Stomach (tissue), 8 donors: ENCODE measurements at regions not wholly inside any gene's neighbourhood (a gene's known extent, or its start where the extent isn't known, plus 50 kb on each side); places are given as distances from the start of the nearest gene placed in this dataset.

Source experiments
- DNase-seq, 2 donors: peaks; one replicate each; pipeline versions ENCODE4 v3.0.0 to v3.0.0-alpha.2; 2013 to 2019
- H3K27ac ChIP-seq, 5 donors: fragments of 200-600 bp in 4 of 5; sonication (generic) in 4 of 5; one replicate each; pipeline ENCODE4 v1.5.1; 2013 to 2019; ENCODE audit warnings: mild to moderate bottlenecking in 1 of 5, moderate library complexity in 1 of 5
- H3K27me3 ChIP-seq, 3 donors: fragments of 200-600 bp; sonication (generic); one replicate each; pipeline ENCODE4 v1.5.1; 2017 to 2019; ENCODE audit warnings: mixed run types in 1 of 3
- H3K36me3 ChIP-seq, 4 donors: fragments of 200-600 bp; sonication (generic); 1 replicate in 3 of 4; 2 replicates in 1 of 4; pipeline ENCODE4 v1.5.1; 2016 to 2019
- H3K4me1 ChIP-seq, 4 donors: fragments of 200-600 bp; sonication (generic); one replicate each; pipeline ENCODE4 v1.5.1; 2016 to 2019
- H3K4me3 ChIP-seq, 4 donors: fragments of 200-600 bp; sonication (generic) in 3 of 4; one replicate each; pipeline ENCODE4 v1.5.1; 2016 to 2019; ENCODE audit warnings: mild to moderate bottlenecking in 1 of 4
- H3K9me3 ChIP-seq, 4 donors: fragments of 200-600 bp; sonication (generic); one replicate each; pipeline ENCODE4 v1.5.1; 2016 to 2019
- EP300 ChIP-seq: sonication (generic); formaldehyde crosslinking; IDR thresholded peaks from one replicate; pipeline ENCODE4 v1.6.1; 2017; ENCODE audit warnings: antibody characterized with exemption
- POLR2A ChIP-seq, 4 donors: fragments of 450-650 bp; IDR thresholded peaks; one replicate each; pipeline ENCODE4 v1.6.1; 2016; ENCODE audit warnings: antibody characterized with exemption in 4 of 4, control low read depth in 2 of 4, mild to moderate bottlenecking in 1 of 4, moderate library complexity in 1 of 4
- POLR2AphosphoS5 ChIP-seq, 3 donors: sonication (generic); formaldehyde crosslinking; IDR thresholded peaks; one replicate each; pipeline ENCODE4 v1.6.1; 2016; ENCODE audit warnings: antibody characterized with exemption in 3 of 3
- WGBS, 5 donors: extraction: QIAGEN DNeasy Blood & Tissue Kit in 3 of 5; methylation state at CpG; one replicate each; pipeline versions ENCODE4 v1.1.5 to v1.1.7; 2013 to 2018; 5-methylcytosine and 5-hydroxymethylcytosine counted together
- intact Hi-C: fragments of 100-400 bp; cut with DNase I; formaldehyde crosslinking; loops from one replicate; pipeline ENCODE4 v1.15.1; 2023; ENCODE audit warnings: low total_unique reads
- TF ChIP-seq, protein P1 (sequence below), 7 experiments: fragments of 450-650 bp in 4 of 7; fragments of 200-600 bp in 3 of 7; sonication (generic) in 3 of 7; IDR thresholded peaks; one replicate each; pipeline ENCODE4 v1.5.1; 2016 to 2019; ENCODE audit warnings: antibody characterized with exemption in 7 of 7, control low read depth in 2 of 7, mild to moderate bottlenecking in 1 of 7
- donor health status: healthy with polysubstance abuse.
- donor health status: Bipolar disorder and iron deficiency.
- donor health status: healthy.

DNA sequence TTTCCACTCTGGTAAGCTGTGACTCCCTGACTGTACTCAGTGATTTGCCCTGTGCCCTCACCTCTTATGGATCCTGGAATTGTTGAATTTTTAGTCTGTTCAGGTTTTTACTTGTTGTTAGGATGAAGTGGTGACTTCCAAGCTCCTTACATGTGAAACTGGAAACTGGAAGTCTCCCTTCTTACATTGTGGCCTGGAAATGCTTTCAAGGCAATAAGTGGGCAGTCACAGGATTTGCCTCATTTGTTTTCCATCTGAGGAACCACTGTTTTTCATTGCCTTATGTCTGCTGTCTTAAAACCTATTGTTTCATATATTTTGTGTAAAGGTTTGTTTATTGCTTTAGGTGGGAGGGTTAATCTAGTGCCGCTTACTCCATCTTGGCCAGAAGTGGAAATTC lies 155.8 kb downstream of the CYB561 start:
- TF ChIP-seq POLR2A (IDR thresholded peaks at IDR 0.05) (no peak), POLR2AphosphoS5 (IDR thresholded peaks at IDR 0.05) (no peak), EP300 (no peak)
- TF ChIP-seq, protein P1, sequence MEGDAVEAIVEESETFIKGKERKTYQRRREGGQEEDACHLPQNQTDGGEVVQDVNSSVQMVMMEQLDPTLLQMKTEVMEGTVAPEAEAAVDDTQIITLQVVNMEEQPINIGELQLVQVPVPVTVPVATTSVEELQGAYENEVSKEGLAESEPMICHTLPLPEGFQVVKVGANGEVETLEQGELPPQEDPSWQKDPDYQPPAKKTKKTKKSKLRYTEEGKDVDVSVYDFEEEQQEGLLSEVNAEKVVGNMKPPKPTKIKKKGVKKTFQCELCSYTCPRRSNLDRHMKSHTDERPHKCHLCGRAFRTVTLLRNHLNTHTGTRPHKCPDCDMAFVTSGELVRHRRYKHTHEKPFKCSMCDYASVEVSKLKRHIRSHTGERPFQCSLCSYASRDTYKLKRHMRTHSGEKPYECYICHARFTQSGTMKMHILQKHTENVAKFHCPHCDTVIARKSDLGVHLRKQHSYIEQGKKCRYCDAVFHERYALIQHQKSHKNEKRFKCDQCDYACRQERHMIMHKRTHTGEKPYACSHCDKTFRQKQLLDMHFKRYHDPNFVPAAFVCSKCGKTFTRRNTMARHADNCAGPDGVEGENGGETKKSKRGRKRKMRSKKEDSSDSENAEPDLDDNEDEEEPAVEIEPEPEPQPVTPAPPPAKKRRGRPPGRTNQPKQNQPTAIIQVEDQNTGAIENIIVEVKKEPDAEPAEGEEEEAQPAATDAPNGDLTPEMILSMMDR (IDR thresholded peaks at IDR 0.05), result no peak

DNA sequence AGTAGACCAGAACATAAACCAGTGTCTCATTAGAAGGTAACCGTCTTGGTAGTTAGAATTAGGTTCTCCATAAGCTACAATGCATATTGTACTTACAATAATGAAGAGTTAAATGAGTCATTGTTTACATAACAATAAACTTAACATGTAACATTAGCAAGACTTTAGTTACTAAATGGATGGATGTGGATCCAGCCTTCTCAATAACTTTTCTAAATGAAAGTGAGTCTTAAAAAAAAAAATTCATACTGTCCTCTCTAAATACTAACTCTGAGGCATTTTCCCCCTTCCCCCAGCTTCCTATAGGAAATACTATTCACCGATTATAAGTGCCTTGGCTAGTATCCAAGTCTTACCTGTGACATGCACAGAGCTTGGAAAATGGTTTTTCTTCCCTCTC lies 155.3 kb downstream of the CYB561 start:
- intact Hi-C loops, result no loop called here
- no peaks in the 10 kb centered on the region for H3K27me3 ChIP-seq
- 63 to 77% (median 69%) methylated on average over 2 of the region's 2 CpGs for WGBS, 5 donors
- no peak for DNase-seq
- peaks cover 0 to 14% (median 10%) of the 10 kb centered on the region in 4 donors for H3K9me3 ChIP-seq
- peaks cover 0 to 5% (median 0%) of the 10 kb centered on the region in 4 donors for H3K36me3 ChIP-seq
- no peak overlapping the region for H3K27ac ChIP-seq
- TF ChIP-seq POLR2AphosphoS5 (IDR thresholded peaks at IDR 0.05) (no peak), POLR2A (IDR thresholded peaks at IDR 0.05) (no peak)
- TF ChIP-seq, protein P1 (IDR thresholded peaks at IDR 0.05), result no peak
- no peak overlapping the region for H3K4me3 ChIP-seq
- peaks cover 0 to 23% (median 11%) of the 10 kb centered on the region in 4 donors for H3K4me1 ChIP-seq

More for the DNA sequence above, 155.8 kb downstream of the CYB561 start:
- Histone ChIP-seq H3K4me1 (peaks cover 0 to 23% (median 11%) of the 10 kb centered on the region in 4 donors), H3K36me3 (peaks cover 0 to 9% (median 0%) of the 10 kb centered on the region in 4 donors), H3K27ac (no peak overlapping the region), H3K27me3 (no peaks in the 10 kb centered on the region), H3K4me3 (no peak overlapping the region), H3K9me3 (peaks cover 0 to 17% (median 13%) of the 10 kb centered on the region in 4 donors)
- 95 to 100% (median 100%) methylated on average over 1 of the region's 1 CpG for WGBS, 5 donors
- intact Hi-C loops, result no loop called here
- DNase-seq, result no peak

DNA sequence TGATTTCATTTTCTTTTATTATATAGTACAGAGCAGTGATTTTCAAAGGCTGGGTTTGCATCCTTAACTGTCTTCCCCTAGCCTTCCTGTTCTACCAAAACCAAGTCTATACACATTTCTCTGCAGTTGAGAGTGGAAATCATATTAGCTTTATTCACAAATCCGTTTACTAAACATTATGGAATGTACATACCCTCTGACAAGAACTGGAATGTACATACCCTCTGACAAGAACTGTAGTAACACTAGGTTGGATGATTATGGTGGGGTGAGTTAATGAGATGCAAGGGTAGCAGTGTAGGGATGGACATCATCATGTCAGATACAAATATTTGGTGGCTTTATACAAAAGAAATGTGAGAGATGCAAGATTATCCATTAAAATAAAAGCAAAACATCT lies 154.8 kb downstream of the CYB561 start:
- 75 to 90% (median 88%) methylated on average over 1 of the region's 1 CpG for WGBS, 5 donors
- peaks cover 0 to 23% (median 11%) of the 10 kb centered on the region in 4 donors for H3K4me1 ChIP-seq
- no peaks in the 10 kb centered on the region for H3K36me3 ChIP-seq
- TF ChIP-seq, protein P1 (IDR thresholded peaks at IDR 0.05), result no peak
- TF ChIP-seq POLR2A (IDR thresholded peaks at IDR 0.05) (no peak), EP300 (no peak), POLR2AphosphoS5 (IDR thresholded peaks at IDR 0.05) (no peak)
- no peak for DNase-seq
- no peak overlapping the region for H3K4me3 ChIP-seq
- H3K27ac ChIP-seq, result no peak overlapping the region
- H3K9me3 ChIP-seq, result peaks cover 4 to 14% (median 9%) of the 10 kb centered on the region in 4 donors
- no peaks in the 10 kb centered on the region for H3K27me3 ChIP-seq
- intact Hi-C loops, result no loop called here

DNA sequence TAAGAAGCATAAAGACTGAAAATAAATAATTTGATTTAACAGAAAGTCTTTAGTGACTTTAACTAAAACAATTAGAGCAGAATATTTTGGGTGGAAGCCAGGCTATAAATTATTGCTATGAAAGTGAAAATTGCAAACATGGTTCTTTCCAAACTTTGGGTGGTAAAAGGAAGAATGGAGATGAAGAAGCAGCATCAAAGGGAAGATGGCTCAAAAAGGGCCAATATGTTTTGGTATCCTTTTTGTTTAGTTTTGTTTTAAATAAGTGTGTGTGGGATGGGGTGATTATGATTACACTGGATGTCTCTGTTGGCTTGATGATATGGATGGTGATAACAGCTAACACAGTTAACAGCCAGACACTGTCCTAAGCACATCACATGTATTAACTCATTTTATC lies 153.7 kb downstream of the CYB561 start:
- Histone ChIP-seq H3K27me3 (no peaks in the 10 kb centered on the region), H3K4me1 (peaks cover 0 to 23% (median 11%) of the 10 kb centered on the region in 4 donors), H3K27ac (no peak overlapping the region), H3K4me3 (no peak overlapping the region), H3K36me3 (no peaks in the 10 kb centered on the region), H3K9me3 (peaks cover 4 to 11% (median 8%) of the 10 kb centered on the region in 4 donors)
- TF ChIP-seq, protein P1 (IDR thresholded peaks at IDR 0.05), result no peak
- TF ChIP-seq POLR2AphosphoS5 (IDR thresholded peaks at IDR 0.05) (no peak), POLR2A (IDR thresholded peaks at IDR 0.05) (no peak), EP300 (no peak)
- intact Hi-C loops, result no loop called here
- DNase-seq, result no peak
